ENCODE measurements at regions not wholly inside any gene's neighbourhood (a gene's known extent, or its start where the extent isn't known, plus 50 kb on each side); places are given as distances from the start of the nearest gene placed in this dataset.

- TF ChIP-seq EP300 (IDR thresholded peaks at IDR 0.05) (no peak), CTCF (IDR thresholded peaks at IDR 0.05) (no peak), POLR2A (IDR thresholded peaks at IDR 0.05) (no peak), POLR2AphosphoS5 (IDR thresholded peaks at IDR 0.05) (no peak)
Observed at GRCh38 chr3:24831221-24831620, 336.6 kb upstream of the THRB start.

Data from suprapubic skin (tissue), 4 donors.